ENCODE measurements at regions not wholly inside any gene's neighbourhood (a gene's known extent, or its start where the extent isn't known, plus 50 kb on each side); places are given as distances from the start of the nearest gene placed in this dataset.

DNA sequence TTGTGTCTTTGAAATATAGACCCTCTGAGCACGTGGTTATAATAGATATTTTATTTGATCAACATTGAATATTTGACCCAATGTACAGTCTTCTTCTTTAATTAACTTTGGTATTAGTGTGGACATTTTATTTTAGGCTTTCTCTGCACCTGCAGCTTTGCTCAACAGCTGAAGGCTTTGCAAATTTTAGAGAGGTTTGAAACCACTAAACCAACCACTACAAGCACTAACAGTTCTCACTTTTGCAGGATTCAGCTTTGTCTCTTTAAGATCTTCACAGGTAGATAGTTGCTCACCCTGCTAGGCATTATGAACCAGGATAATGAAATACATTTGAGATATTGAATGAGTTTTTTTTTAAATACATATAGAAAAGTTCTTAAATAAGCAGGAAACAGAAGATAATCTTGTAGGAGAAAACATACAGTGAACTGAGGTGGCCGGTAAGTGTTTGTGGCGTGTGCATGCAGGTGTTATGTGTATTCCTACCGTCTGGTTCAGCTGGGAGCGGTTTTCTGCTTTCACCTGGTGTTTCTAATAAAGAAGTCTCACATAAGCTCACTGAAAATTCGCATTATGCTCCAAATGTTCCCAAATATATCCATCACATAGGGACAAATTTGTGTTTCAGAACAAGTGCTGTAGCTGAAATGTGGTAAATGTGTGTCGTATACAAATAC lies 1508.3 kb upstream of the TENM3 start:
- TF ChIP-seq CTCF (IDR thresholded peaks at IDR 0.05 in 8 of 11, conservative IDR thresholded peaks at IDR 0.05 in 3 of 11) = no peak
- no peak for TF ChIP-seq POLR2AphosphoS5 (IDR thresholded peaks at IDR 0.05)
- no peak for TF ChIP-seq POLR2A (IDR thresholded peaks at IDR 0.05)
